Astrocyte of the cerebellum (primary cell): ENCODE measurements at regions not wholly inside any gene's neighbourhood (a gene's known extent, or its start where the extent isn't known, plus 50 kb on each side); places are given as distances from the start of the nearest gene placed in this dataset.

Experiments used
- DNase-seq: peaks from one replicate; pipeline ENCODE4 v3.0.0-alpha.2; 2011; ENCODE audit warnings: low read depth
- H3K4me3 ChIP-seq: 2 replicates; pipeline ENCODE4 v1.5.1; 2011; ENCODE audit warnings: mild to moderate bottlenecking, low read depth, low read length, moderate library complexity
- in situ Hi-C: cut with HindIII; loops from 2 replicates; pipeline ENCODE4 v1.10.0; 2017; ENCODE audit warnings: low sequenced_read_pairs
- TF ChIP-seq, protein P1 (sequence below): IDR thresholded peaks from 2 replicates; pipeline ENCODE4 v1.5.1; 2012; ENCODE audit warnings: low read length, low read depth, moderate library complexity, mild to moderate bottlenecking; ENCODE audit errors: missing control alignments

DNA sequence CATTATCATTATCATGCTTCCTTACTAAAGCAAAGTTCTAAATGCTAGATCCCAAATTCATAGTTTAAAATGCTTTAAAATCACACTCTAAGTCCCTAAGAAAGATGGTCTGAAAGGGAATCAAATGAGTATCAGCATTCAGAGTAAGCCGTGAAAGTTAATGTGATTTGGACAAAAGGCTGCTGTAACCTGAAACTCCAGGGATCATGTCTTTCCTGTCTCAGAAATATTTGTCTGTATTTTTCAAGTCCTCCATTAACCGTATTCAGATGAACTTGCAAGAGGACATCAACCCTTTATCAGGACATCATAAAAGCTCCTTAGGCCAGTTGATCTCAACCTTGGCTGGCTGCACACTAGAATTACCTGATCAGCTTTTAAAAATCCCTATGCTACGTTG lies 324.3 kb upstream of the PKDCC start:
- no peak overlapping the region for H3K4me3 ChIP-seq
- DNase-seq: no peak
- in situ Hi-C loops: no loop called here
- TF ChIP-seq, protein P1, sequence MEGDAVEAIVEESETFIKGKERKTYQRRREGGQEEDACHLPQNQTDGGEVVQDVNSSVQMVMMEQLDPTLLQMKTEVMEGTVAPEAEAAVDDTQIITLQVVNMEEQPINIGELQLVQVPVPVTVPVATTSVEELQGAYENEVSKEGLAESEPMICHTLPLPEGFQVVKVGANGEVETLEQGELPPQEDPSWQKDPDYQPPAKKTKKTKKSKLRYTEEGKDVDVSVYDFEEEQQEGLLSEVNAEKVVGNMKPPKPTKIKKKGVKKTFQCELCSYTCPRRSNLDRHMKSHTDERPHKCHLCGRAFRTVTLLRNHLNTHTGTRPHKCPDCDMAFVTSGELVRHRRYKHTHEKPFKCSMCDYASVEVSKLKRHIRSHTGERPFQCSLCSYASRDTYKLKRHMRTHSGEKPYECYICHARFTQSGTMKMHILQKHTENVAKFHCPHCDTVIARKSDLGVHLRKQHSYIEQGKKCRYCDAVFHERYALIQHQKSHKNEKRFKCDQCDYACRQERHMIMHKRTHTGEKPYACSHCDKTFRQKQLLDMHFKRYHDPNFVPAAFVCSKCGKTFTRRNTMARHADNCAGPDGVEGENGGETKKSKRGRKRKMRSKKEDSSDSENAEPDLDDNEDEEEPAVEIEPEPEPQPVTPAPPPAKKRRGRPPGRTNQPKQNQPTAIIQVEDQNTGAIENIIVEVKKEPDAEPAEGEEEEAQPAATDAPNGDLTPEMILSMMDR: no peak

DNA sequence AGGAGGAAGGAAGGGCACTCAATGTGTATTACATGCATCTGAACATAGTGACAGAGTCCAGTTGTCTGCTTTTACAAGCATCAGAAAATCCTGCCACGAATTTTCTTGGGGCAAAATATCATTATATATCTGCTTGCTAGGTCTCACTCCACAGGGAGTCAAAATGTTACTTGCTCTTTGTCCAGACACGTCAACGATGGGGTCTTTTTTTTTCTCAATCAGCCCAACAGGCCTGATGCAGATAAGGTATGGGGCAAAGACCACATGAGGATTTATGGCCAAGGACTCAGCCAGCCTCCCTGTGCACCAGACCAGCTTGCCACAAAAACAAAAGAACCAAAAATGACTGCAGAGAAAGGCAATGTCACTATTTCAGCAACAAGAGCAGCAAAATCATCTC lies 323.4 kb upstream of the PKDCC start:
- in situ Hi-C loops: no loop called here
- TF ChIP-seq, protein P1: no peak
- no peak for DNase-seq
- H3K4me3 ChIP-seq: no peak overlapping the region

DNA sequence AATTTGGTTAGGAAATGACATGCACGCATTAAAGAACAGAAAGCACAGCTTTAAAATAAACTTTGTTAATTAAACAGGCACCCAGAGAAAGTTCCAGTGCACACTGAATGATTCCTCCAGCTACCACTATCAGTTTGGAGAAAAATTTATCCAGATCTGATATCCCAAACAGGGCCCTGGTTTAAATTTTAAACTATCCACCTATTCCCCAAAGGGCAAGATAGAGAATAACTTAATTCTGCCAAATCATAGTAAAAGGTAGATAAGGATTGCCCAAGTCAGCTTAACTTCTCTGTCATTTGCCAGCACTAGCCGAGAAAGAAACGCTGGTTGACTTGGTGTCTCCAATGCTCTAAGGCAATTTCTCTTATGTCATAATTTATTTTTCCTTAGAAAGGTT lies 321.9 kb upstream of the PKDCC start:
- in situ Hi-C loops: no loop called here
- TF ChIP-seq, protein P1: no peak
- DNase-seq: no peak
- no peak overlapping the region for H3K4me3 ChIP-seq

DNA sequence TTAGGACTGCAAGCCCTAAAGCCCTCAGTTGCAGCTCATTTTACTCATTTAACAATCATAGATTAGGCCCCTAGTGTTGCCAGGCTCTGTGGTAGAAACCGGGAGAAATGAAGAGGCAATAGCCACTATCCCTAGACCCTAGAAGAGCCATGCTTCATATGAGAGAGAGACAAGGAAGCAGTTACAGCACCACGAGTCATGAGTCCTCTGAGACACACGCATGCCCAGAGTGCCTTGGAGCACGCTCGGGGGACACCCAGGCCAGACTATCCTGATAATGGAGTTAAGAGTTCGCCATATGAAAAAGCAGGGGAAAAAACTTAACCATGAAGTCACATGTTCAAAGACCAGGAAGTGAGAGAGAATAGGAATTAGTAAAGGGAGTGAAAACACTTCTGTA lies 321.5 kb upstream of the PKDCC start:
- in situ Hi-C loops: no loop called here
- H3K4me3 ChIP-seq: no peak overlapping the region
- DNase-seq: no peak
- TF ChIP-seq, protein P1: no peak

DNA sequence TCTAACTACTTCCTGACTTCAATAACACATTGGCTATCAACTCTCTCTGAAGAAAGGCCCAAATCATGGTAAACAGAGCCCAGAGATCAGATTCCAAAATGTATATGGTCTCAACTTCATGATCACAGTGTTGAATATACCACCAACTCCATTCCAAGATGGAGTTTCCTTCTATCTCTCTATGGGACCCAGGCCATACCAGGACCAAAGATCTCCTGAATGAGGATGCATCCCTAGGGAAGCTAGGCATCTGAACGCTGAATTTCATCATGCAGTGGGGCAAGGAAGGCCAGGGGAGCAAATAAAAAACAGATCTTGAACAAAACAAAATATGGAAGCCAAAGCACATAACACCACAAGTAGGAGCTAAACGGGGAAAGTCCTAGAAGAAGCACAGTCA lies 320.7 kb upstream of the PKDCC start:
- no peak overlapping the region for H3K4me3 ChIP-seq
- DNase-seq: no peak
- in situ Hi-C loops: no loop called here
- TF ChIP-seq, protein P1: no peak

DNA sequence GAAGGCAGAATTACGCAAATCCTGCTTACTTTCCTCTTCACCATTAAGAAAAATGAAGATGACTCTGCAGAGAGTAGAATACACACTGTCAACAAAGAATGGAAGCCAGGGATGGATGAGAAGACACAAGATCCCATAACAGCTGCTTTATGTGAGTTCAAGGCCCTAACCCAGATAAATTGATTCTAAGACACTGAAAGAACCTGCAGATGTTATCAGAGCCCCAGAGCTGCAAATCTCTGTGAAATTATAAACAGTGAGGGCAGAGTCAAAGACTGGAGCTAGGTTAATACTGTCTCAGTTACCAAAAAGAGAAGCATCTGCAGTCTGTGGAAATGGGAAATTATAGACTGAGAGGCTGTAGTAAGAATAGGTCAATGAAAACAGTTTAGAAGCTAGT lies 320.1 kb upstream of the PKDCC start:
- DNase-seq: no peak
- no peak overlapping the region for H3K4me3 ChIP-seq
- in situ Hi-C loops: no loop called here
- TF ChIP-seq, protein P1: no peak

DNA sequence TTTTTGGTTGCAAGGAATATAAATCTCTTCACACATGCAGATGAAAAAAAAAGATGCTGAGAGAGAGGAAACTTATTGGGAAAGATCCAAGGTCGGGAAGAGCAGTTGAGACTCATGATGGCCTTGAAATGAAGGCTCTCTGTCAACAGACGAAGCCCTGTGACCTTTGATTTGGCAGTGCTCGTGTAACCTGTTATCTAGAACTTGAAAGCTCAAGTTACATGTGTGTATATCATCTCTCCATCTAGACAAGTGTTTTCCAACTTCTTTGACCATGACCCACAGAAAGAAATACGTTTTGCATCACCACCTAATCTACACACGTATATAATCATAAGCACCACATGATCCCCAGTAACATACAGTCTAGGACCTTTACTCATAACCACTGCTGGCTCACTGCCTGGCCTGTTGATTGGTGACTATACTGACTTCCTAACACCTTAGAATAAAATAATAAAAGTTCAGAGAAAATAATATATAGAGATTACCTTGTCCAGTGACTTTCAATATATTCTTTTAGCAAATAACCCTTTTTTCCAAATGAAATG lies 319.0 kb upstream of the PKDCC start:
- DNase-seq: no peak
- H3K4me3 ChIP-seq: no peak overlapping the region
- TF ChIP-seq, protein P1: no peak
- in situ Hi-C loops: no loop called here
